GM12878 (cell line): ENCODE measurements at regions not wholly inside any gene's neighbourhood (a gene's known extent, or its start where the extent isn't known, plus 50 kb on each side); places are given as distances from the start of the nearest gene placed in this dataset.

Experiments used
- ATAC-seq: fragments of 200-7000 bp; cut with Tn5 transposase; 3 replicates; pipeline ENCODE4 v1.9.1; 2020; ENCODE audit warnings: mild to moderate bottlenecking, moderate library complexity
- BruUV-seq: library from RNA; stranded (reverse); fragments of 400-500 nt; replicated peaks from 2 replicates; lab custom pipeline; 2021; lab: Mats Ljungman, UMichigan
- CTCF ChIA-PET: fragments of 300-600 bp; sonication (Branson Sonifier 250); formaldehyde crosslinking; extraction: SDS; loops from one replicate; lab custom pipeline; 2021; ENCODE audit warnings: inconsistent platforms; lab: Yijun Ruan, JAX
- POLR2A ChIA-PET: fragments of 350-600 bp; formaldehyde crosslinking; extraction: SDS; loops from one replicate; lab custom pipeline; 2021; ENCODE audit warnings: inconsistent platforms; lab: Charles Lee
- RAD21 ChIA-PET: fragments of 300-600 bp; sonication (Branson Sonifier 250); formaldehyde crosslinking; loops from one replicate; lab custom pipeline; 2023; ENCODE audit warnings: antibody characterized with exemption; ENCODE audit not compliant: unreplicated experiment; lab: Charles Lee
- SMC1A ChIA-PET: fragments of 300-600 bp; sonication (Branson Sonifier 250); formaldehyde crosslinking; loops from one replicate; lab custom pipeline; 2023; ENCODE audit not compliant: unreplicated experiment, uncharacterized antibody; lab: Charles Lee
- DNase-seq: peaks from one replicate; pipeline ENCODE4 v3.0.0-alpha.2; 2011; ENCODE audit warnings: low read depth, low spot score
- FAIRE-seq: peaks from 3 replicates; lab custom pipeline; 2011; peaks lifted over from hg19 to GRCh38; lab: Jason Lieb, UNC
- H2AFZ ChIP-seq: 2 replicates; pipeline ENCODE4 v1.6.0; 2011; ENCODE audit warnings: low read depth, low read length, control low read depth; ENCODE audit not compliant: control insufficient read depth
- H3K27ac ChIP-seq: 2 replicates; pipeline ENCODE4 v1.5.1; 2011; ENCODE audit warnings: control low read depth; ENCODE audit not compliant: control insufficient read depth, insufficient read depth
- H3K27me3 ChIP-seq, 2 experiments: replicated peaks in 1 of 2; 2 replicates each; pipeline versions ENCODE4 v1.6.0 to v1.6.1; 2011; ENCODE audit warnings: low read length in 1 of 2; ENCODE audit not compliant: control insufficient read depth in 2 of 2, insufficient read depth in 2 of 2
- H3K36me3 ChIP-seq, 2 experiments: 2 replicates each; pipeline ENCODE4 v1.5.1; 2011; ENCODE audit warnings: low read length in 1 of 2; ENCODE audit not compliant: control insufficient read depth in 2 of 2, insufficient read depth in 2 of 2
- H3K4me1 ChIP-seq: 2 replicates; pipeline ENCODE4 v1.6.1; 2011; ENCODE audit warnings: mild to moderate bottlenecking, low read length, moderate library complexity, mixed read lengths; ENCODE audit not compliant: control insufficient read depth, insufficient read depth
- H3K4me2 ChIP-seq: 2 replicates; pipeline ENCODE4 v1.6.0; 2011; ENCODE audit warnings: control low read depth; ENCODE audit not compliant: control insufficient read depth, insufficient read depth
- H3K4me3 ChIP-seq: fragments of 200-600 bp; sonication (generic); 2 replicates; pipeline ENCODE4 v1.5.1; 2016
- H3K79me2 ChIP-seq: 2 replicates; pipeline ENCODE4 v1.6.0; 2011; ENCODE audit warnings: low read length; ENCODE audit not compliant: control insufficient read depth, insufficient read depth
- H3K9ac ChIP-seq: 2 replicates; pipeline ENCODE4 v1.8.0; 2011; ENCODE audit warnings: low read length, control low read depth, mixed read lengths; ENCODE audit not compliant: control insufficient read depth, insufficient read depth
- H3K9me3 ChIP-seq: replicated peaks from 3 replicates; pipeline ENCODE4 v1.5.1; 2011; ENCODE audit warnings: mild to moderate bottlenecking, low read length; ENCODE audit not compliant: control insufficient read depth, insufficient read depth
- H4K20me1 ChIP-seq: 2 replicates; pipeline ENCODE4 v1.6.0; 2011; ENCODE audit not compliant: control insufficient read depth, insufficient read depth
- BCL11A ChIP-seq: IDR thresholded peaks from 2 replicates; pipeline ENCODE4 v1.6.1; 2011; ENCODE audit warnings: low read depth, low read length
- CBFB ChIP-seq: IDR thresholded peaks from 2 replicates; pipeline ENCODE4 v1.6.1; 2016; ENCODE audit warnings: antibody characterized with exemption, low read depth
- CEBPZ ChIP-seq: fragments of 150-350 bp; IDR thresholded peaks from 2 replicates; pipeline ENCODE4 v1.6.1; 2016; ENCODE audit warnings: low read depth, low read length
- CREB1 ChIP-seq: IDR thresholded peaks from 2 replicates; pipeline ENCODE4 v1.6.1; 2012; ENCODE audit warnings: low read depth, mild to moderate bottlenecking, inconsistent platforms
- FOS ChIP-seq: IDR thresholded peaks from 3 replicates; pipeline ENCODE4 v1.6.1; 2011; ENCODE audit warnings: borderline replicate concordance; ENCODE audit not compliant: insufficient read length; ENCODE audit errors: extremely low read depth
- IRF4 ChIP-seq: IDR thresholded peaks from 2 replicates; pipeline ENCODE4 v1.6.1; 2011; ENCODE audit warnings: low read depth, low read length
- LARP7 ChIP-seq: fragments of 450-650 bp; IDR thresholded peaks from 2 replicates; pipeline ENCODE4 v1.6.1; 2017; ENCODE audit warnings: mild to moderate bottlenecking
- MYB ChIP-seq: fragments of 150-350 bp; IDR thresholded peaks from 2 replicates; pipeline ENCODE4 v1.6.1; 2014; ENCODE audit warnings: mild to moderate bottlenecking, low read depth, low read length, borderline replicate concordance
- RUNX3 ChIP-seq: IDR thresholded peaks from 2 replicates; pipeline ENCODE4 v1.6.1; 2012; ENCODE audit warnings: low read length, inconsistent platforms
- SREBF2 ChIP-seq: IDR thresholded peaks from 2 replicates; pipeline ENCODE4 v1.6.1; 2012; ENCODE audit warnings: mild to moderate bottlenecking, low read length
- TCF12 ChIP-seq: IDR thresholded peaks from 2 replicates; pipeline ENCODE4 v1.6.1; 2011; ENCODE audit warnings: low read depth, mild to moderate bottlenecking, low read length
- ZNF24 ChIP-seq: fragments of 450-650 bp; IDR thresholded peaks from 2 replicates; pipeline ENCODE4 v1.6.1; 2017; ENCODE audit warnings: antibody characterized with exemption, mild to moderate bottlenecking
- ZNF592 ChIP-seq: fragments of 450-650 bp; IDR thresholded peaks from 2 replicates; pipeline ENCODE4 v1.6.1; 2017; ENCODE audit warnings: mild to moderate bottlenecking, moderate library complexity
- WGBS: methylation state at CpG from one replicate; pipeline ENCODE4 v1.1.6; 2016; ENCODE audit warnings: low lambda C conversion rate; ENCODE audit not compliant: insufficient replicate concordance, insufficient coverage; ENCODE audit errors: missing lambda C conversion rate; 5-methylcytosine and 5-hydroxymethylcytosine counted together
- in situ Hi-C: fragments of 300-500 bp; cut with MboI; formaldehyde crosslinking; loops from 9 replicates; pipeline ENCODE4 v1.14.3; 2018; ENCODE audit warnings: mixed read lengths
- intact Hi-C: fragments of 100-400 bp; cut with micrococcal nuclease; formaldehyde crosslinking; loops from one replicate; pipeline ENCODE4 v1.14.2; 2022; ENCODE audit not compliant: unreplicated experiment
- TF ChIP-seq, protein P1 (sequence below): fragments of 450-650 bp; IDR thresholded peaks from 2 replicates; pipeline ENCODE4 v1.6.1; 2017; ENCODE audit warnings: low read depth, mild to moderate bottlenecking, moderate library complexity

GRCh38 chr2:30336978-30337841, 105.9 kb downstream of the LBH start:
- ATAC-seq (peak; percentile 90), FAIRE-seq (peak; percentile 75), DNase-seq (peak; percentile 92)
- intact Hi-C loops, result loop anchor here (1.0 to 5.0 kb wide), 8 partner anchors 49 to 370 kb away; partner anchors contain the start of genes LCLAT1 and YPEL5
- Histone ChIP-seq H3K79me2 (no peaks in the 10 kb centered on the region), H3K4me2 (peak overlapping the region; percentile 80), H2AFZ (peak overlapping the region; percentile 61), H3K9me3 (peaks cover 8% of the 10 kb centered on the region), H3K27me3 (no peaks in the 10 kb centered on the region), H4K20me1 (no peaks in the 10 kb centered on the region), H3K27ac (peak overlapping the region; percentile 98), H3K9ac (peak overlapping the region; percentile 65), H3K4me1 (peaks cover 72% of the 10 kb centered on the region), H3K4me3 (peak overlapping the region; percentile 66), H3K36me3 (no peaks in the 10 kb centered on the region)
- ChIA-PET RAD21 (interaction anchor here (0.6 to 8.1 kb wide), 33 partner anchors 9 to 801 kb away, joined by 3 to 148 read pairs (median 6); partner anchors contain the start of genes GALNT14, LBH, LCLAT1 and YPEL5), SMC1A (interaction anchor here (0.7 to 10.7 kb wide), 29 partner anchors 9 to 288 kb away, joined by 3 to 282 read pairs (median 8); partner anchors contain the start of genes LBH and LCLAT1), CTCF (interaction anchor here (0.9 to 6.5 kb wide), 11 partner anchors 17 to 374 kb away, joined by 3 to 108 read pairs (median 19); partner anchors contain the start of gene LBH), POLR2A (interaction anchor here (0.7 to 6.0 kb wide), 10 partner anchors 11 to 128 kb away, joined by 3 to 65 read pairs (median 4); partner anchors contain the start of gene LBH)
- under 1% methylated on average over 16 of the region's 16 CpGs for WGBS
- in situ Hi-C loops, result no loop called here
- BruUV-seq, result no TSS peak
- TF ChIP-seq LARP7 (0 out of 2 replicates have a peak, but pooled peaks have one; percentile 35), SREBF2 (no peak), ZNF24 (peak; percentile 74), ZNF592 (0 out of 2 replicates have a peak, but pooled peaks have one; percentile 47), RUNX3 (peak; percentile 95), CBFB (peak; percentile 90), IRF4 (peak; percentile 48), MYB (no peak), CEBPZ (no peak), TCF12 (peak; percentile 78), FOS (no peak), CREB1 (peak; percentile 46; the same call in 1 of the 2 replicates), BCL11A (peak; percentile 65; the same call in 1 of the 2 replicates)
- TF ChIP-seq, protein P1, sequence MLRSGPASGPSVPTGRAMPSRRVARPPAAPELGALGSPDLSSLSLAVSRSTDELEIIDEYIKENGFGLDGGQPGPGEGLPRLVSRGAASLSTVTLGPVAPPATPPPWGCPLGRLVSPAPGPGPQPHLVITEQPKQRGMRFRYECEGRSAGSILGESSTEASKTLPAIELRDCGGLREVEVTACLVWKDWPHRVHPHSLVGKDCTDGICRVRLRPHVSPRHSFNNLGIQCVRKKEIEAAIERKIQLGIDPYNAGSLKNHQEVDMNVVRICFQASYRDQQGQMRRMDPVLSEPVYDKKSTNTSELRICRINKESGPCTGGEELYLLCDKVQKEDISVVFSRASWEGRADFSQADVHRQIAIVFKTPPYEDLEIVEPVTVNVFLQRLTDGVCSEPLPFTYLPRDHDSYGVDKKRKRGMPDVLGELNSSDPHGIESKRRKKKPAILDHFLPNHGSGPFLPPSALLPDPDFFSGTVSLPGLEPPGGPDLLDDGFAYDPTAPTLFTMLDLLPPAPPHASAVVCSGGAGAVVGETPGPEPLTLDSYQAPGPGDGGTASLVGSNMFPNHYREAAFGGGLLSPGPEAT, result peak; percentile 63; the same call in 1 of the 2 replicates
